ENCODE measurements at regions not wholly inside any gene's neighbourhood (a gene's known extent, or its start where the extent isn't known, plus 50 kb on each side); places are given as distances from the start of the nearest gene placed in this dataset.
"Not testable (repeated sequence)": the region's sequence is repeated elsewhere in the genome, so short reads cannot be mapped to it uniquely, and the experiment has no call there.

- not testable (repeated sequence) for TF ChIP-seq CTCF (IDR thresholded peaks at IDR 0.05; ENCODE audit: insufficient read depth, low read length); POLR2AphosphoS5 (IDR thresholded peaks at IDR 0.05; ENCODE audit: low read depth); REST (IDR thresholded peaks at IDR 0.05; ENCODE audit: insufficient replicate concordance, low read depth)
Measured at GRCh38 chr22:16665610-16666009, 73.0 kb upstream of the CCT8L2 start.

Measured in HL-60 (cell line).